Renal cortical epithelial cell (primary cell): ENCODE measurements at regions not wholly inside any gene's neighbourhood (a gene's known extent, or its start where the extent isn't known, plus 50 kb on each side); places are given as distances from the start of the nearest gene placed in this dataset.

ENCODE experiments used
- DNase-seq: peaks from one replicate; pipeline ENCODE4 v3.0.0-alpha.2; 2011; ENCODE audit warnings: low read depth

DNA sequence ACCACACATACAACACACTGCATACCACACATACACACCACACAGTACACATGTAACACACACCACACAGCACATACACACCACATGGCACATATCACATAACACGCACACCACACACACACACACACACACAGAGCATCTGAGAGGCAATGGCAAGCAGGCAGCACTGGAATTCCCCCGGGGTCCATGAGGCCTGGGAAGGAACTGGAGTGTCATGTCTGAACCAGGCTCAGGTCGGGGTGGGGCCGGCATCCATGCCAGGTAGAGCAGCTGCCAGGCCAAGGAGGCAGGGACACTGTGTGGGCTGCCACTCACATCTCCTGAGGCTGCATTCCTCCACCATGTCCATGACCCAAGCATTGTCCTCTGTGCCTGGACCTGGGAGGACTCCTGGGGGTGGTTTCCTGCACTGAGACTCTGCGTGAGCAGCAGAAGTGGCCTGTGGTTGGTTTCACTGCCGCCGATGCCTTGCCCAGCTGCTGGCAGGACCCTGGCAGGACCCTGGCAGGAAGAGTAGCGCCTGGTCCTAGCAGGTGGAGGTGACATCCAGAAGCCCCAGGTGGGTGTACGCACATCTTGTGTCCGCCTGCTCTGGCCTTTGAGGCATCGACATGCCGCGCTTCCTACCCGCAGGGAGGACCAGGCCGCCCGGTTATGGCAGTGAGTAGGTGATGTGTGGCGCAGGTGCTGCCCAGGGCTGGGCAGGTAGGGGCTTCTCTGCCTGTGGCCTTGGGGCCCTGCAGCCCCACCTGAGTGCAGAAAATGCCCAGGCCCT is 1280.4 kb downstream of the TBC1D22A start:
- DNase-seq, result no peak

DNA sequence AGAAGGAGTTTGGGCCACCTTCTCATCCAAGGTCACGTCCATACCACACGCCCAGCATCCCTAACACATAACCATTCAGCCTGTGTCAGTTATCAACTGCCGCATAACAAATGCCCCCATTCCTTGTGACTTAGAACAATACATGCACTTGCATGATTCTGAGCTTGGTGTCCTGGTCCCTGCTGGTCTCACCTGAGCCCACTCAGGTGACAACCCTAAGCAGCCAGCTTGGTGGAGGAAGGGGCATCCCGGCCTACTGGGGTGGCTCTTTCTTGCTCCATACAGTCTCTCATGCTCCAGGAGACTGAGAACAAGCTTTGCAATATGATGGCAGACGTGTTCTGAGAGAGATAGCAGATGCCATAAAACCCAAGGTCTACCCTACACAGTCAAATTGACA is 1276.9 kb downstream of the TBC1D22A start:
- no peak for DNase-seq

- no peak for DNase-seq
Measured at GRCh38 chr22:48037618-48038017, 1275.2 kb downstream of the TBC1D22A start.

DNA sequence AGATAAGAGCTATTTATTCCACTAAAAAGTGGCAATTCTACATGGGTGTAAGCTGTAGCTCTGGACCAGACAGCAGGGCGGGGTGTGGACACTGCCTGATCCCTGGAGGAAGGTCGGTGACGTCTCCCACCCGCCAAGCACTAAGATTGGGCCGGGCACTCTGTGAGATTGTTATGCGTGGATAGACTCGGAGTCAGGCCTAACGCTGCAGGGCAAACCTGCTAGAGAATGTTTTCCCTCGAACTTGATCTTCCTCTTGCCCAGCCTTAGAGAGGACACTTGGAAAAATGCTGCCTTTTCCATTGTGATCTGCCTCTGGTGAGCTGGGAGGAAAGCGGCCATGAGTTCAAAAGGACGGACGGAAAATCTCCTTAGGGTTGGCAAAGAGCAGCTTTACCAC is 1273.4 kb downstream of the TBC1D22A start:
- DNase-seq, result no peak

GRCh38 chr22:48031589-48031988 is 1269.1 kb downstream of the TBC1D22A start:
- DNase-seq, result no peak

DNA sequence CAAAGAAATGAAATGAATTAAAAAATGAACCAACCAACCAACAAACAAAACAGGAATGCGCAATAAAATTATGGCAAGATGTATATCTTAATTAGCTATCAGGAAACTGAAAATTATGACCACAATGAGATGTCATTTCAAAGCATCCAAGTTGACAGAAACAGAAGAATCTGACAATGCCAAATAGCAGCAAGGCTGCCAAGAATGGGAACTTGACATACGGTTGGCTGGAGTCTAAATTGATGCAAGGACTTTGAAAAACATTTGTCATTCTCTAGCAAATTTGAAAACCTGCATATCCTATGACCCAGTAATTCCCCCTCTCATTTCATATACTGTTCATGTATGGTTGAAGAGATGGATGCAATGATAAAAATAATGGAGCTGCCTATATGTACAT is 1262.6 kb downstream of the TBC1D22A start:
- no peak for DNase-seq

DNA sequence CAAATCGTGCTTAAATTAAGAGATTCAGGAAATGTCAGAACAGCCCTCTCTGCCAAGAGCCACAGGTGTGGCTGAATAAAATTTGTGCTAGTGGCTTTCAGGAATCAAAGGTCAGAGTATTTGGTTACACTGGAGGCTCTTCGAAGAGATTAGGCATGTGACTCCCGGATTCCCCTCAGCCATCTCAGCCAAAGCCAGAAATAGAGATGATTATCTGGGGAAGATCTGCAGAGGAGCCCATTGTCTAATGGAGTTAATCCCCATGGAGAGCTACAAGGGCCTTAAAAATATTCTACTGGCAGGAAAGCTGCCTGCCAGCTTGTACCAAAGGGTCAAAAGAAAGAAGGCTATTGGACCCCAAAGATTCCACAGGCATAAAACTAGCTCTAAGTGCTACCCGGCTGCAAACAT is 1259.5 kb downstream of the TBC1D22A start:
- no peak for DNase-seq

DNA sequence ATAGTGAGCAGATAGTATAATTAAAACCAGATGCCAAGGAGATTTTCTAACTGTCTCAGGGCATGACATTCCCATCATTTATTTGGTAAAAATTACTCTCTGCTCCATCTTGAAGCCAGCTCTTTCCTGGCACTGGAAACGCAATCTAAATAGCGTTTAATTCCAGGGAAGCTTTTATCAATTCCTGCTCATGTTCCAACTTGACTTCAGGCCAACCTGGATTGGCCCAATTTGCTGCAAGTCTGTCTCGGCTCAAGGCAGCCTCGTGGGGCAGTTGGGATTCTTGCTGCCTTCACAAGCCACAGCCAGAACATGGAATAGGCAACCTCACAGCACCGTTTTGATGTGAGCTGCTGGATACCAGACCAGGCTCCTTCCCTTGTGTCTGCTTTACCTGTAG is 1255.9 kb downstream of the TBC1D22A start:
- no peak for DNase-seq

GRCh38 chr22:48015701-48016100 is 1253.3 kb downstream of the TBC1D22A start:
- DNase-seq, result no peak

DNA sequence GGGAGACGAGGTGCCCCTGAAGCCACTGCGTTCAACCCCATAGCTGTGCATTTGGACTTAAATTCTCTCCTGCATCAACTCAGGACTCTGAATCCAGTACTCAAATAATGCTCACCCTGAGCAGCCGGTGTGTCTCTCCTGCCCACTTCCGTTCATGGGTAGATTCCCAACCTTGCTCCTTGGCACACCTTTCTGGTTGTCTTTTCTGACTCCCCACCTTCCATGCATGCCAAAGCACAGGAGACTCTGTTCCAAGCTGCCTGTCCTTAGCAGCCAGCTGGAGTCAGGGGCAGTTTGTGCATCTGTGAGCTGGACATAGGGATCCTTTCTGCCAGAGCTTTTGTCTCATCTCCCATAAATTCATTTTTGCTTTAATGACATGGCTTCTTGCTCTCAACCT is 1242.5 kb downstream of the TBC1D22A start:
- no peak for DNase-seq

- no peak for DNase-seq
Measured at GRCh38 chr22:48004038-48004437, 1241.6 kb downstream of the TBC1D22A start.

GRCh38 chr22:48001101-48001500 is 1238.7 kb downstream of the TBC1D22A start:
- DNase-seq, result no peak

DNA sequence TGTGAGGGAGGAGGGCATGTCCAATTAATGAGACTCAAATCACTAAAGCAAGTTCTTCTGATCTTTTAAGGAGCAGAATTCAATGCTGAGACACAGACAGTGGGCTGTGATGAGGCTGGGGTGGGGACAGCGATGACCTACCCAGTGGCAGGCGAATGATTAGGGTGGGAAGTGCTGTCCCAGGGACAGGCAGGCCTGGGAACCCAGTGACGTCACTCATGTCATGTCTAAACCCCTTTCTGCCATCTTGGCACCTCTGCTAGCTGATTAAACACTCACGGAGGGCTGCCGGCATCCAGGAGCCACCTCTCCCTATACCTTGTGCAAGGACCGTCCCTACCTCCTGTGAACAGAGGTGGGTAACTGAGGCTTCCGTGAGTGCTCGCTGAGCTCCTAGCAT is 1235.2 kb downstream of the TBC1D22A start:
- DNase-seq, result no peak

DNA sequence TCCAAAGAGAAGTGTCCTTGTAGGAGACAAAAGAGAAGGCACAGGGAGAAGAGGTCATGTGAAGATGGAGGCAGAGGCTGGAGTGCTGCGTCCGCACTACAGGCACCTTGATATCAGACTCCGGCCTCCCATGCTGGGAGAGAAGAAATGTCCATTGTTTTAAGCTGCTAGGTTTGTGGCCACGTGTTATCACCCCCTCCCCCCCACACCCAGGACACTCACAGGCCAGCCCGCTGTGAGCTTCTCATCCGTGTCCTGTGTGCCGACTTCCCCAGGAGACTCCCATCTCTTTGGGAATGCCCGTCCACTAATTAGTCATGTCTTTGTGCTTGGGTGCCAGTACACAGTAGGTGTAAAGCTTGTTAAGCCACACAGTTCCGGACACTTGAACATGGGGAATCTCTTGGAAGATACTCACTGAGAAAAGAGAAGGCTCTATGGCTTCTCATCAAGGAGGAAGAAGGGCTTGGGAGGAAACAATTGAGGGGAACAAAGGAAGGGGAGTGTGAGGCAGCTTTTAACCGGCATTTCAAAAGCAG is 1234.7 kb downstream of the TBC1D22A start:
- no peak for DNase-seq

DNA sequence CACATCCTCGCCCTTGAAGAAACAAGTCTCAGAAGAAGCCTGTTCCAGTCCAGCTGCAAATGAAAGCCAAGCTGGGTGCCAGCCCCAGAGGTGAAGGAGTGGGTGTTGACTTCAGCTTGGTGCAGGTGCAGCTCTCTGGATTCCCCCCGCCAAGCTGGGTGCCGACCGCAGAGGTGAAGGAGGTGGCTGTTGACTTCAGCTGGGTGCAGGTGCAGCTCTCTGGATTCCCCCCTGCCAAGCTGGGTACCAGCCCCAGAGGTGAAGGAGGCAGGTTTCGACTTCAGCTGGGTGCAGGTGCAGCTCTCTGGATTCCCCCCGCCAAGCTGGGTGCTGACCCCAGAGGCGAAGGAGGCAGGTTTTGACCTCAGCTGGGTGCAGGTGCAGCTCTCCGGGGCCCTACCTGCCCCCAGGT is 1234.0 kb downstream of the TBC1D22A start:
- no peak for DNase-seq

- no peak for DNase-seq
Measured at GRCh38 chr22:47995718-47996117, 1233.3 kb downstream of the TBC1D22A start.

- no peak for DNase-seq
Measured at GRCh38 chr22:47995264-47995627, 1232.8 kb downstream of the TBC1D22A start.

- DNase-seq, result no peak
Measured at GRCh38 chr22:47994601-47995263, 1232.3 kb downstream of the TBC1D22A start.

- DNase-seq, result no peak
Measured at GRCh38 chr22:47994045-47994444, 1231.6 kb downstream of the TBC1D22A start.

DNA sequence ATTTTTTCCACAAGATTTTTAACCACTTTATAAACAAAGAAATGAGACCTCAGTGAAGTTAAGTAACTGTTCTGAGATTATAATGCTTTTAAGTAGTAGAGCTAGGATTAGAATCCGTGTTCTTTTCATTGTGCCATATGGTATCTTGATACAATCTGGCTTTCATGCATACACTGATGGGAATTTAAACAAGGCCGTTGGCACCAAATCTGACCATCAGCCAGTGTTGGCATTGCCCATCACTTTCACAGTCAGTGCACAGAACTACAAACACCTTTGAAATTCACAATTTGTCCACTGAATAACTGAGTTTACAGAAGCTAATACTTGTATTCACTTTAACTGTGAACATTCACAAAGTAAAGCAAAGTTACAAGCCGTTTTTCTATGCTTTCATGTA is 1228.0 kb downstream of the TBC1D22A start:
- no peak for DNase-seq

DNA sequence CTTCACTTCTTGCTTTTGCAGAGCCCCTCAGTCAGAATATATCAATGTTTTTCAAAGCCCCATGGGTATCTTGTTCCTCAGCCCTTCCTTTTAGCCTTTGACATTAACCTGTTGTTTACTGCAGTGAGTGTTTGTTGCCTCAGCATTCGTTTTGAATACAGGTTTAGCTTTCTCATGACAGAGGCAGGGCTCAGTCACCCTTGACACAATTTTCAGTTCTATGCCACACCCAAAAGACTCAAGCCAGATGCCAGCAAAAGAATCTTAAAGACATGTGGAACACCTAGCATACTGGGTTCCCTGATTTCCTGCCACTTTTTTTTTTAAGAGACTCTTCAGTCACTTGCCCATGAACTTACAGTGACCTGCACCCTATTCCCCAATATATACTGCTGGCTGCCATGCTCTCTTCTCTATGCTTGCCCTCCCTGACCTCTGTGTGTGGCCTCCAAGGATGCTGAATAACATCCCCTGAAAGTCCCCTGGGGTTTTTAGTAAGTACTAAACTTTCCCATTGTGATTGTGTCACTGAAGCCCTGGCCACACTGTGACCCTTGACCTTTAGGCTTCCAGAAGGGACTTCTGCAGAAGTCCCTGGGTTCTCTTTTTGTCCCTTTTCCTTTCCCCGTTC is 1225.5 kb downstream of the TBC1D22A start:
- no peak for DNase-seq

- DNase-seq, result no peak
Measured at GRCh38 chr22:47976219-47976618, 1213.8 kb downstream of the TBC1D22A start.

GRCh38 chr22:47967831-47968230 is 1205.4 kb downstream of the TBC1D22A start:
- DNase-seq, result no peak
